ENCODE measurements at regions not wholly inside any gene's neighbourhood (a gene's known extent, or its start where the extent isn't known, plus 50 kb on each side); places are given as distances from the start of the nearest gene placed in this dataset.
"Not testable (repeated sequence)": the region's sequence is repeated elsewhere in the genome, so short reads cannot be mapped to it uniquely, and the experiment has no call there.

DNA sequence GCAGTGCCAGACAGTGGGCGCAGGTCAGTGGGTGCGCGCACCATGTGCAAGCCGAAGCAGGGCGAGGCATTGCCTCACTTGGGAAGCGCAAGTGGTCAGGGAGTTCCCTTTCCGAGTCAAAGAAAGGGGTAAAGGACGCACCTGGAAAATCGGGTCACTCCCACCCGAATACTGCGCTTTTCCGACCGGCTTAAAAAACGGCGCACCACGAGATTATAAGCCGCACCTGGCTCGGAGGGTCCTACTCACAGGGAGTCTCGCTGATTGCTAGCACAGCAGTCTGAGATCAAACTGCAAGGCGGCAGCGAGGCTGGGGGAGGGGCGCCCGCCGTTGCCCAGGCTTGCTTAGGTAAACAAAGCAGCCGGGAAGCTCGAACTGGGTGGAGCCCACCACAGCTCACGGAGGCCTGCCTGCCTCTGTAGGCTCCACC lies 77.9 kb downstream of the NR4A2 start:
- H3K4me3 ChIP-seq (ENCODE audit: low read length); H3K9me3 ChIP-seq (ENCODE audit: control insufficient read depth, low read length); H3K27me3 ChIP-seq (ENCODE audit: control insufficient read depth, insufficient read depth, low read length); H3K9ac ChIP-seq (ENCODE audit: low read length); H3K36me3 ChIP-seq (ENCODE audit: control insufficient read depth, insufficient read depth, low read length); H3K4me1 ChIP-seq (ENCODE audit: control insufficient read depth, insufficient read depth, low read length): not testable (repeated sequence)

DNA sequence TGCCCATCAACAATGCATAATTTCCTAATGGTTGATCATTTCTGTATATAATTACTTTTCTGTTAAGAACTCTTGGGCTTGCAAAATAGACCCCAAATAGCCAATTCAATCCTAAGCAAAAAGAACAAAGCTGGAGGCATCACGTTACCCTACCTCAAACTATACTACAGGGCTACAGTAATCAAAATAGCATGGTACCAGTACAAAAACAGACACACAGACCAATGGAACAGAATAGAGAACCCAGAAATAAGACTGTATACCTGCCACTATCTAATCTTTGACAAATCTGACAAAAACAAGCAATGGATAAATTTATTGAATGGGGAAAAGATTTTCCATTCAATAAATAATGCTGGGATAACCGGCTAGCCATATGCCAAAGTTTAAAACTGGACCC lies 78.8 kb downstream of the NR4A2 start:
- Histone ChIP-seq H3K4me1 (ENCODE audit: control insufficient read depth, insufficient read depth, low read length) (no peaks in the 10 kb centered on the region), H3K9ac (ENCODE audit: low read length) (no peak overlapping the region), H3K27me3 (ENCODE audit: control insufficient read depth, insufficient read depth, low read length) (no peaks in the 10 kb centered on the region), H3K9me3 (ENCODE audit: control insufficient read depth, low read length) (no peaks in the 10 kb centered on the region), H3K4me3 (ENCODE audit: low read length) (no peak overlapping the region), H3K36me3 (ENCODE audit: control insufficient read depth, insufficient read depth, low read length) (no peaks in the 10 kb centered on the region)

- no peak overlapping the region for H3K9ac ChIP-seq (ENCODE audit: low read length)
- no peak overlapping the region for H3K4me3 ChIP-seq (ENCODE audit: low read length)
- H3K27me3 ChIP-seq (ENCODE audit: control insufficient read depth, insufficient read depth, low read length): no peaks in the 10 kb centered on the region
- H3K4me1 ChIP-seq (ENCODE audit: control insufficient read depth, insufficient read depth, low read length): no peaks in the 10 kb centered on the region
- H3K36me3 ChIP-seq (ENCODE audit: control insufficient read depth, insufficient read depth, low read length): no peaks in the 10 kb centered on the region
- H3K9me3 ChIP-seq (ENCODE audit: control insufficient read depth, low read length): no peaks in the 10 kb centered on the region
Observed at GRCh38 chr2:156242874-156243273, 89.6 kb downstream of the NR4A2 start.

DNA sequence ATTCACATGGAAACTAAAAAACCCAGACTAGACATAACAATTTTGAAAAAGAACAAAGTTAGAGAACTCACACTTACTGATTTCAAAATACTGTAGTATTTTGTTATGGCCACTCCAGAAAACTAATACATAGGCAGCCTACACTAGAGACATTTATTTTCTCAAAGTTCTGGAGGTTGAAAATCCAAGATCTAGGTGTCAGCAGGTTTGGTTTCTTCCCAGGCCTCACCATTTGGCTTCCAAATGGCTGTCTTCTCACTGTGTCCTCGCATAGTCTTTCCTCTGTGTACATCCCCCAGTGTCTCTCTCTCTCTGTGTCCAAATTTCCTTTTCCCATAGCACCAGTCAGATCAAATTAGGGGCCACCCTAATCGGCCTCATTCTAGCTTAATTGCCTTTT lies 95.0 kb downstream of the NR4A2 start:
- Histone ChIP-seq H3K9me3 (ENCODE audit: control insufficient read depth, low read length) (no peaks in the 10 kb centered on the region), H3K9ac (ENCODE audit: low read length) (no peak overlapping the region), H3K4me3 (ENCODE audit: low read length) (no peak overlapping the region), H3K4me1 (ENCODE audit: control insufficient read depth, insufficient read depth, low read length) (no peaks in the 10 kb centered on the region), H3K27me3 (ENCODE audit: control insufficient read depth, insufficient read depth, low read length) (no peaks in the 10 kb centered on the region), H3K36me3 (ENCODE audit: control insufficient read depth, insufficient read depth, low read length) (no peaks in the 10 kb centered on the region)

- no peaks in the 10 kb centered on the region for H3K4me1 ChIP-seq (ENCODE audit: control insufficient read depth, insufficient read depth, low read length)
- no peak overlapping the region for H3K4me3 ChIP-seq (ENCODE audit: low read length)
- H3K9me3 ChIP-seq (ENCODE audit: control insufficient read depth, low read length): peaks cover 4% of the 10 kb centered on the region
- H3K9ac ChIP-seq (ENCODE audit: low read length): no peak overlapping the region
- no peaks in the 10 kb centered on the region for H3K27me3 ChIP-seq (ENCODE audit: control insufficient read depth, insufficient read depth, low read length)
- H3K36me3 ChIP-seq (ENCODE audit: control insufficient read depth, insufficient read depth, low read length): no peaks in the 10 kb centered on the region
Observed at GRCh38 chr2:156229724-156230362, 102.7 kb downstream of the NR4A2 start.

DNA sequence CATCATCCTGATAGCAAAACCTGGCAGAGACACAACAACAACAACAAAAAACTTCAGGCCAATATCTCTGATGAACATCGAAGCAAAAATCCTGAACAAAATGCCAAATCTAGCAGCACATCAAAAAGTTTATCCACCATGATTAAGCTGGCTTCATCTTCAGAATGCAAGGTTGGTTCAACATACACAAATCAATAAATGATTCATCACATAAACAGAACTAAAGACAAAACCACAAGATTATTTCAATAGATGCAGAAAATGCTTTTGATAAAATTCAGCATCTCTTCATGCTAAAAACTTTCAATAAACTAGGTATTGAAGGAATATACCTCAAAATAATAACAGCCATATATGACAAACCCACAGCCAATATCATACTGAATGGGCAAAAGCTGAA lies 109.2 kb downstream of the NR4A2 start:
- not testable (repeated sequence) for H3K27me3 ChIP-seq (ENCODE audit: control insufficient read depth, insufficient read depth, low read length); H3K36me3 ChIP-seq (ENCODE audit: control insufficient read depth, insufficient read depth, low read length); H3K4me1 ChIP-seq (ENCODE audit: control insufficient read depth, insufficient read depth, low read length); H3K9me3 ChIP-seq (ENCODE audit: control insufficient read depth, low read length); H3K9ac ChIP-seq (ENCODE audit: low read length); H3K4me3 ChIP-seq (ENCODE audit: low read length)

- Histone ChIP-seq H3K9ac (ENCODE audit: low read length) (no peak overlapping the region), H3K4me3 (ENCODE audit: low read length) (no peak overlapping the region), H3K27me3 (ENCODE audit: control insufficient read depth, insufficient read depth, low read length) (no peaks in the 10 kb centered on the region), H3K36me3 (ENCODE audit: control insufficient read depth, insufficient read depth, low read length) (no peaks in the 10 kb centered on the region), H3K9me3 (ENCODE audit: control insufficient read depth, low read length) (no peaks in the 10 kb centered on the region), H3K4me1 (ENCODE audit: control insufficient read depth, insufficient read depth, low read length) (no peaks in the 10 kb centered on the region)
Observed at GRCh38 chr2:156221703-156222102, 110.8 kb downstream of the NR4A2 start.

GRCh38 chr2:156219491-156220100 lies 112.9 kb downstream of the NR4A2 start:
- no peak overlapping the region for H3K4me3 ChIP-seq (ENCODE audit: low read length)
- H3K4me1 ChIP-seq (ENCODE audit: control insufficient read depth, insufficient read depth, low read length): no peaks in the 10 kb centered on the region
- H3K9me3 ChIP-seq (ENCODE audit: control insufficient read depth, low read length): no peaks in the 10 kb centered on the region
- no peak overlapping the region for H3K9ac ChIP-seq (ENCODE audit: low read length)
- no peaks in the 10 kb centered on the region for H3K27me3 ChIP-seq (ENCODE audit: control insufficient read depth, insufficient read depth, low read length)
- no peaks in the 10 kb centered on the region for H3K36me3 ChIP-seq (ENCODE audit: control insufficient read depth, insufficient read depth, low read length)

GRCh38 chr2:156215656-156216055 lies 116.9 kb downstream of the NR4A2 start:
- Histone ChIP-seq H3K36me3 (ENCODE audit: control insufficient read depth, insufficient read depth, low read length) (no peaks in the 10 kb centered on the region), H3K27me3 (ENCODE audit: control insufficient read depth, insufficient read depth, low read length) (no peaks in the 10 kb centered on the region), H3K4me3 (ENCODE audit: low read length) (no peak overlapping the region), H3K4me1 (ENCODE audit: control insufficient read depth, insufficient read depth, low read length) (no peaks in the 10 kb centered on the region), H3K9me3 (ENCODE audit: control insufficient read depth, low read length) (no peaks in the 10 kb centered on the region), H3K9ac (ENCODE audit: low read length) (no peak overlapping the region)

GRCh38 chr2:156211318-156211717 lies 121.2 kb downstream of the NR4A2 start:
- H3K36me3 ChIP-seq (ENCODE audit: control insufficient read depth, insufficient read depth, low read length): no peaks in the 10 kb centered on the region
- H3K9ac ChIP-seq (ENCODE audit: low read length): no peak overlapping the region
- no peaks in the 10 kb centered on the region for H3K9me3 ChIP-seq (ENCODE audit: control insufficient read depth, low read length)
- H3K4me3 ChIP-seq (ENCODE audit: low read length): no peak overlapping the region
- no peaks in the 10 kb centered on the region for H3K4me1 ChIP-seq (ENCODE audit: control insufficient read depth, insufficient read depth, low read length)
- H3K27me3 ChIP-seq (ENCODE audit: control insufficient read depth, insufficient read depth, low read length): no peaks in the 10 kb centered on the region

DNA sequence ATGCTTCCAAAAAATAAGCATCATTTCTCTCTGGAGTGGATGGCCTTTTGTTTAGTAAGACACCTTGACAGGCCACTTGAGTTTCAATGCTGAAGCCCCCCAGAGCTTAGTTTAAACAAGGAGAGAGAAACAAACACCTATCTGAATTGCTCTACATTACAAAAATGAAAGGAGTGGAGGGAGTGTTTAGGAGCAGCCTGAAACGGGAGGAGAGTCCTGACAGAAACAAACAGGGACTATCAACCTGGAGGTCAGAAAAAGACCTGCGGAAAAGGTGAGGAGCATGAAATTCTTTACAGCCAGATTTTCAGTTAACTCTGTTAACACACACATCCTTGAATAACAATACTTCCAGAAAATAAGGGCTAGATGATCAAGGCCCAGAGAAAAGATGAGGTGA lies 126.2 kb downstream of the NR4A2 start:
- no peaks in the 10 kb centered on the region for H3K36me3 ChIP-seq (ENCODE audit: control insufficient read depth, insufficient read depth, low read length)
- no peaks in the 10 kb centered on the region for H3K27me3 ChIP-seq (ENCODE audit: control insufficient read depth, insufficient read depth, low read length)
- H3K9me3 ChIP-seq (ENCODE audit: control insufficient read depth, low read length): no peaks in the 10 kb centered on the region
- H3K4me3 ChIP-seq (ENCODE audit: low read length): no peak overlapping the region
- no peak overlapping the region for H3K9ac ChIP-seq (ENCODE audit: low read length)
- H3K4me1 ChIP-seq (ENCODE audit: control insufficient read depth, insufficient read depth, low read length): no peaks in the 10 kb centered on the region

- no peaks in the 10 kb centered on the region for H3K27me3 ChIP-seq (ENCODE audit: control insufficient read depth, insufficient read depth, low read length)
- no peaks in the 10 kb centered on the region for H3K9me3 ChIP-seq (ENCODE audit: control insufficient read depth, low read length)
- no peak overlapping the region for H3K9ac ChIP-seq (ENCODE audit: low read length)
- no peak overlapping the region for H3K4me3 ChIP-seq (ENCODE audit: low read length)
- H3K4me1 ChIP-seq (ENCODE audit: control insufficient read depth, insufficient read depth, low read length): no peaks in the 10 kb centered on the region
- no peaks in the 10 kb centered on the region for H3K36me3 ChIP-seq (ENCODE audit: control insufficient read depth, insufficient read depth, low read length)
Observed at GRCh38 chr2:156199588-156199987, 132.9 kb downstream of the NR4A2 start.

- no peak overlapping the region for H3K4me3 ChIP-seq (ENCODE audit: low read length)
- H3K36me3 ChIP-seq (ENCODE audit: control insufficient read depth, insufficient read depth, low read length): no peaks in the 10 kb centered on the region
Observed at GRCh38 chr2:156196031-156196430, 136.5 kb downstream of the NR4A2 start.

More at GRCh38 chr2:156196031-156196430, 136.5 kb downstream of the NR4A2 start:
- H3K27me3 ChIP-seq (ENCODE audit: control insufficient read depth, insufficient read depth, low read length): no peaks in the 10 kb centered on the region
- peaks cover 16% of the 10 kb centered on the region for H3K4me1 ChIP-seq (ENCODE audit: control insufficient read depth, insufficient read depth, low read length)
- H3K9ac ChIP-seq (ENCODE audit: low read length): no peak overlapping the region
- H3K9me3 ChIP-seq (ENCODE audit: control insufficient read depth, low read length): no peaks in the 10 kb centered on the region
